Urinary bladder (tissue), 3 donors: ENCODE measurements at regions not wholly inside any gene's neighbourhood (a gene's known extent, or its start where the extent isn't known, plus 50 kb on each side); places are given as distances from the start of the nearest gene placed in this dataset.
A peak's percentile ranks its signal among the peaks of the same experiment; 100 is the strongest.

ENCODE experiments used
- DNase-seq: peaks from one replicate; pipeline ENCODE4 v3.0.0-alpha.2; 2015; ENCODE audit errors: extremely low spot score
- H3K27ac ChIP-seq: one replicate; pipeline ENCODE4 v1.5.1; 2013; ENCODE audit warnings: low read depth, mild to moderate bottlenecking, moderate library complexity
- H3K36me3 ChIP-seq: one replicate; pipeline ENCODE4 v1.6.1; 2013; ENCODE audit warnings: mild to moderate bottlenecking, moderate library complexity; ENCODE audit not compliant: insufficient read depth
- H3K4me1 ChIP-seq: one replicate; pipeline ENCODE4 v1.6.1; 2013; ENCODE audit warnings: mild to moderate bottlenecking, moderate library complexity; ENCODE audit not compliant: insufficient read depth
- H3K4me3 ChIP-seq: one replicate; pipeline ENCODE4 v1.5.1; 2013; ENCODE audit warnings: low read depth, low read length
- WGBS: extraction: QIAGEN DNeasy Blood & Tissue Kit; methylation state at CpG from one replicate; pipeline ENCODE4 v1.1.7; 2013; 5-methylcytosine and 5-hydroxymethylcytosine counted together
- donor health status: healthy with polysubstance abuse.
- donor health status: healthy.

DNA sequence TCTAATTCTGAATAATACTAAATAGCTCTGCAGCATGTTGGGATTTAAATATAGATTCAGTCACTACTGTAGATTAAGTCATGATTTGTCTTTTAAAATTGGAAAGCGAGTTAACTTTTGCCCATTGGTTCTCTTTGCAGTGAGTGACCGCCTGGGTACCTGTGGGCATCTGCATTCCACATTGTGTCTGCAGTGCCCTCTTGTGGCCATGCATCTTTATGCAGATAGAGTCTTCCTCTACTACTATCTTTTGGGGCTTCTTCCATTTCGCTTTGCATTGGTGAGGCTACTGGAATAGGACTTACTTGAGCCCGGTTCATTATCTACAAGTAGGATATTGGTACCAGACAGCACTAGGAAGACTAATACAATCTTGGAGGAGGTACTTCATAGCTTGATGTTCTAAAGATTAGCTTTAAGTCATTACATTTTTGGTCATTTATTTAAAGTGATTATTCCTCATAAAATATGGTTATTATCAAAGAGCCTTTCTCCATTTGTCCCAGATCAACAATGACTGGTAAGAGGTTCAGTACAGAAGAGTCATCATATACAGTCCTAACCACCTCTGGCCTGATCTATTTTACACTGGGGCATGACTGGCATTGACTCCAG is 203.0 kb downstream of the SOCS6 start:
- Histone ChIP-seq H3K4me1 (no peaks in the 10 kb centered on the region), H3K4me3 (no peak overlapping the region), H3K36me3 (no peaks in the 10 kb centered on the region), H3K27ac (no peak overlapping the region)
- 75% methylated on average over 4 of the region's 4 CpGs for WGBS
- DNase-seq: no peak

DNA sequence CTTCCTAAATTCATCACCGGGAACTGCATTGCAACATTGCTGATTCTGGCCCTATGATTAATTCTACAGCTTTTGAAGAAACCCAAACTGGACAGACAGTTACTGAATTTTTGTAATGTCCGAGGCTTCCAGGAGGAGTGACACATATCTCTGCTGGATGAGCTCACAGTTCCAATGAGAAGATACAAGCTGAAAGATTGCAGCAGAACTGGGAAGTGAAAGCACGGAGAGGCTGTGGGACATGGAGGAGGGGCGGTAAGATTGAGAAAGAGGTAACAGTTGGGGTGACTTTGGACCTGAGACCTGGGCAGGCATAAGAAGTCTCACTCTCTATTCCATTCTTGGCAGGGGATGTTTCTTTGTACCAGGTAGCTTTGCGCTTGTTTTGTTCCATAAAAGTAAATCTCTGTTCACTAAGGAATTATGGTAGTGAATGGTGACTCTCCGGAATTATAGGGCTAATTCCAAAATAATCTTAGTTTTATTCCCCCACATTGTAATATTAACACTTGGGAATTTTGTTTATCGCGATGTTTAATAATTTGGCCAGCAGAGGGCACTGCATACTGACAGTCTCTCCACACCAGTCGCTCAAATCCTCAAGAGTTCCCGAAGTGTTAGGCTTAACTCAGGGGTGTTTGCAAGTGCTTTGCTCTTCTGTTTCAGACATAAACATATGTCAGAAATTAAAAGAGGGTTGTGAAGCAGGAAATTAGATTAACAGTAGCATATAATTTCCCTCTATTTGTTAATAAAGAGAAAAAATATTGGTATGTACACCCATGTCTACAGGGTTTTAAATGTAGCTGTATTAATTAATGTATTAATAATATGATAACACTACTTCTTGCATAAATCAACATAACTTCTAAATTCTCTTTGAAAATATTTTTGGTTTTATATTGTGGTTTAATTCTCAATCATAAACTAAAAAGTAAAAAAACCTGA is 201.4 kb downstream of the SOCS6 start:
- no peak overlapping the region for H3K4me3 ChIP-seq
- DNase-seq: peak; percentile 20
- WGBS: 20% methylated on average over 10 of the region's 10 CpGs
- H3K27ac ChIP-seq: no peak overlapping the region
- H3K4me1 ChIP-seq: no peaks in the 10 kb centered on the region
- no peaks in the 10 kb centered on the region for H3K36me3 ChIP-seq

DNA sequence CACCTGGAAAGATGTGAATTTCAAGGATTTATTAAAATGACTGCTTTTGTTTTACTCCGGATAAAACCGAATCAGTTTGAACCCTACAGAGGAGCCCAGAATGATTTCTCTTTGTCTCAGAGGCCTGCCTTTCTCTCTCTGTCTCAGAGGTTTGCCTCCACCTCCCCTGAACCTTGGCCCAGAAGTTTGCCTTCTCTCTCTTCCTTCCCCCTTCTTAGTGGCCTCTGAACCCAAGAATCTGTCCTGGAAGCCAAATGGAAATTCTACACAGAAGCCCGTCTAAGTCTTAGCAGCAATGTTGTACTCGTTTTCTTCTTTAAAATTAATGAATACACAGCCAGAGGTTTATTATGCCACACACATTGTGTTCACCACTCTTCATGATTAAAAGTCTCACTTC is 200.7 kb downstream of the SOCS6 start:
- Histone ChIP-seq H3K36me3 (no peaks in the 10 kb centered on the region), H3K27ac (no peak overlapping the region), H3K4me3 (no peak overlapping the region), H3K4me1 (no peaks in the 10 kb centered on the region)
- no peak for DNase-seq
- 54% methylated on average over 4 of the region's 4 CpGs for WGBS

DNA sequence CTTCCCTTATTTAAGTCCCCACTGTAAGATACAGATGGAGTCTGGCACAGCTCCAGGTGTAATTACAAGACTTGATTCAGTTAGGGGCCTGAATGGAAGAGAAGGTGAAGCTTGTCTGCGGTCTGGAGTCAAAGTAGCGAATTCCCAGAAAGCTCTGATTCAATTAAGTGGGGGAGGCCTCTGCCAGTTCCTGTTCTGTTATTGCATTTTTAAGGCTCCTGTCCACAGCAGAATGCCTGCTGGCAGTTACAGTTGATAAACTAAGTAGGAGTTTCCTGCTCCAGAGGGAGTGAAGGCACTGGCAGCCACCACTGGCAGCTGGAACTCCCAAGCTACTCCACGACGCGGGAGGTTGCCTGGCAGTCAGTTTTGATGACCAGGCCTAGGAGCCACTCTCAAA is 181.1 kb downstream of the SOCS6 start:
- no peak overlapping the region for H3K4me3 ChIP-seq
- no peak for DNase-seq
- 40% methylated on average over 5 of the region's 5 CpGs for WGBS
- H3K4me1 ChIP-seq: no peaks in the 10 kb centered on the region
- no peak overlapping the region for H3K27ac ChIP-seq
- no peaks in the 10 kb centered on the region for H3K36me3 ChIP-seq

DNA sequence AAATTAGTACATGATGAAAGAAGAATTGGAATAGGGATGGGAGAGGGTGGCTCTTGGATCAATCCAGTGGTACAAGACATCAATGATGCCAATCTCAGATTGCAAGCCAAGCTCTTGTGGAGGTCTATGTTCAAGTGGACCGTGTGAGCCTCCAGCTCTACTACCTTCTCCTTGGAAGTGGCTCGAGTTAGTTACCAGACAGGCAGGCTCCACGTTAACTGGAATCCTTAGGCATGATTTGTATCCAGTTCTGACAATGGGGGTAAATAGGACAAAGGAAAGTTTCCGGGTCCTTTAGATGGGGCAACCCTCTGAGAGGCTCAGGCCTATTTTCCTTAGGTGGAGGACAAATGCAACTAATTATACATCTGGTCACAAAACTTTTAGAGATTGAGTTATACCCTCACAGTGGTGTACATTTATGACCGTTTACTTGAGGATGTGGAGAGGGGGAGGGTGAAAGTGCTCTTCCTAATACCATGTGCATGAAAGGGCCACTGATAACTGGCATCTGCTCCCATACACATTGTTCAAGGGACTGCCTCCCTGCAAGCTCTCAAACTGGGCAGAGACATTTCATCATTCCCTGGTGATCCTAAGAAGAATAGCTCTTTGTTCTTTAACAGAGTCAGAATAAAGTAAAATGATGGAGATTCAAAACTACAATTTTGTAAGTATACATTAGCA is 180.2 kb downstream of the SOCS6 start:
- no peak overlapping the region for H3K4me3 ChIP-seq
- WGBS: 63% methylated on average over 5 of the region's 5 CpGs
- DNase-seq: no peak
- H3K4me1 ChIP-seq: no peaks in the 10 kb centered on the region
- no peaks in the 10 kb centered on the region for H3K36me3 ChIP-seq
- no peak overlapping the region for H3K27ac ChIP-seq

DNA sequence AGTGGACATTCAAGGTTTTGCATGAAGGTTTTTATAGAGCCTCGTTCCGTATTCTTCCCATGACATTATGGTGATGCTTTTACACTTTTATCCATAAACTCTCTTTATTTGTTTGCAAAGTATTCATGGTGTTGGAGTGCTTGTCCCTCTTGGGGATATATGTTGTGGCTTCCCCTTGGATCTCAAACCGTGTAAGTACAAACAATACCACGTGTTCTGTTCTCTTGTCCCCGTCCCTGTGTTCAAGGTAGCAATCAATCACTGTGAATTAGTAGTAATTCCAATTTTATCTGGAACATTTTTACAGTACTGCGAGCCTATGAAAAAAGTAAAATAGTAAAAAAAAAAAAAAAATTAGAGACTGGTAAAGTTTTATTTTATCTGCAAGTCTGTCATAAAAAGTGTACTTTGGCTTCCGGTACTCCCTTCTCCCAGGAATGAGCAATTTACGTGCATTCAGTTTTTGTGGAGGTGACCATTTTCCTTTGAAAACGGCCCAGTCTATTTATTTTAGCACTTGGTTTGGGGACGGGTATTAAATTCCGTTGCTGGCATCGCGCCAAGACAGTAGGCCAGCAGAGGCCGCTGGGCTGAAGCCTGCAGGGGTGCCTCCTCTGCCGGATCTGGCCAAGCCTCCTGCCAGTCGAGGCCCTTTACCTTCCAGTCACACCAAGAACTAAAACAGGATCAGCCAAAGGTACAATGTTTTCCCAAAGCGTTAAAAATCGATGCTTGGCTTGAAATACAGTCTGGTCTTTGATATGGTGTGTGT is 175.7 kb downstream of the SOCS6 start:
- DNase-seq: peak; percentile 23
- Histone ChIP-seq H3K27ac (no peak overlapping the region), H3K4me3 (no peak overlapping the region), H3K4me1 (no peaks in the 10 kb centered on the region), H3K36me3 (no peaks in the 10 kb centered on the region)
- WGBS: 8% methylated on average over 18 of the region's 18 CpGs

DNA sequence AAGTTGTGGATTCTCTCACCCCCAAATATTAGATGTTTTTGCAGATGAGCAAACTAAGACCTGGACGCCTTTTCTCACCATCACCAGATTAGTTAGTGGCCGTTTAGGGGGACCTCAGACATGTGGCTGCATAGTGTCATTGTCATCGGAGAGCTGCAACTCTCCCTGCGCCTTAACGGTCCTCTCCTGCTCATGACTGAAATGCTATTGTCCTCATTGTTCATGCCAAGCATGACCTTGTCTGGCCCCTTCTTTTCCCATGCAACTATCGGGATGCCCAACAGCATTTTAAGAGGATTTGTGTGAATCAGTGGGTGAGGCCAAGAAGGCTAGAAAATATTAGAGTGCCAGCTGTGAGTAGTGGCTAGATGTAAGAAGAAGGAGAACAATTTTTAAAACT is 174.2 kb downstream of the SOCS6 start:
- DNase-seq: no peak
- WGBS: 75% methylated on average over 6 of the region's 6 CpGs
- H3K4me3 ChIP-seq: no peak overlapping the region
- no peaks in the 10 kb centered on the region for H3K4me1 ChIP-seq
- H3K27ac ChIP-seq: no peak overlapping the region
- H3K36me3 ChIP-seq: no peaks in the 10 kb centered on the region

DNA sequence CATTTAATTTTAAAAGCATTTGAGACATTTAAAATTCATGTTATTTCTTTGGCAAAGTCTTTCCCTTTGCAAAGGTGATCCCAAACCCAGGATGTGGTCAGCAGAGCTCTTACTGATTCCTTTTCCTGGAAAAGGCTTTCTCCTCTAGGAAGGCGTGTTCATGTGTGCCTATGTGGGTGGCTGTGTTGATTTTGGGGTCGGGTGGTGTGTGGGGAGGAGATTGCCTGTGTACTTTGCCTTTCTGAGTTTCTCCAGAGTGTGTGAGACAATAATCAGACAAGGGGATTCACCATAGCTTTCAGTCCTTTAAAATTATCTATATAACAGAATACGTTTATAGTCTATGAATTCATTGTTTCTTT is 173.2 kb downstream of the SOCS6 start:
- WGBS: 45% methylated on average over 3 of the region's 3 CpGs
- Histone ChIP-seq H3K27ac (no peak overlapping the region), H3K4me1 (no peaks in the 10 kb centered on the region), H3K4me3 (no peak overlapping the region), H3K36me3 (no peaks in the 10 kb centered on the region)
- DNase-seq: no peak

DNA sequence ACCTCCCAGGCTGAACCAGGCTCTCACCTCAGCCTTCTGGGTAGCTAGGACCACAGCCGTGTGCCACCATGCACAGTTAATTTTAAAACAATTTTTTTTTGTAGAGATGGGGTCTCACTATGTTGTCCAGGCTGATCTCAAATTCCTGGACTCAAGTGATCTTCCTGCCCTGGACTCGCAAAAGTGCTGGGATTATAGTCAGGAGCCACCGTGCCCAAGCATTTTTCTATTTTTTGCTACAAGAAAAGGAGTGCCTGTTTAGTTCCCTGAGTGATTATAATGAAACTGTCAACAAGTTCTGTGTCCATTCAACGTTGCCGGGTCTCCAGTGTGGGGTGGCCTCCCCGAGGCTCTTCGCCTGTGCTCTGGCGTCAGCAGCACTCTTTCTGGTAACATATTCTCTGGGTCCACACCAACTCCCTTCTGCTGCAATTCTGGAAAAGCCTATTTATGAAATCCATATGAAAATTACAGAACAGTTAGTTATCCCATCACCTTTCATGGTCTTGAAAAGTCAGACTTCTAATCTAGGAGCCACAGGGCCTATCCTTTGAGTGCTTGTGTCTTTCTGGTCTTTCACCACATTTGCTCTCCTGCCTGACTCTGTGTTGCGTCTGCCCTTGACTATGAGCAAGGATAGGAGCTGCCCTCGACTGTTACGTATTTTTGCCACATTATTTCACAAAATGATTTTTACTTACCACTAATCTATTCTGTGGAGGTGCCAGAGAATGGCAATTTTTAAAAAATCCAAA is 172.7 kb downstream of the SOCS6 start:
- no peak overlapping the region for H3K4me3 ChIP-seq
- DNase-seq: no peak
- H3K36me3 ChIP-seq: no peaks in the 10 kb centered on the region
- no peaks in the 10 kb centered on the region for H3K4me1 ChIP-seq
- WGBS: 76% methylated on average over 11 of the region's 11 CpGs
- H3K27ac ChIP-seq: no peak overlapping the region

DNA sequence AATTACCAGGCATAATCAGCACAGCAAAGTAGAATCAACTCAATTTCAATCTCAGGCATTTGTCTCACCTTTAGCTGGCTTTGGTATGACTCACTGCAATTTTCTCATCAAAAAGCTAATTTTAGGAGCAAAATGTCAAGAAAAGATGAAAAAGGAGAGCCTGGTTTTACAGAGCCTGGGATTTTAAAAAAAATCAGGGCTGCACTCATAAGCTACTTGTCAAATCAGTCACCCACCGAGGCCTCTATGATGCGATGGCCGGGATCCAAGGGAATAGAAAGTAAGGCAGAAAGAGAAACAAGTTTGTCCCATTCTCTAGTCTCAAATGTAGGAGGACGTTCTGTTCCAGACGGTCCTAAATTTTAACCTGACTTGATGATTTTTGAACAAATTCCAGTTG is 170.9 kb downstream of the SOCS6 start:
- Histone ChIP-seq H3K36me3 (no peaks in the 10 kb centered on the region), H3K4me3 (no peak overlapping the region), H3K27ac (no peak overlapping the region), H3K4me1 (no peaks in the 10 kb centered on the region)
- 71% methylated on average over 5 of the region's 5 CpGs for WGBS
- DNase-seq: no peak

DNA sequence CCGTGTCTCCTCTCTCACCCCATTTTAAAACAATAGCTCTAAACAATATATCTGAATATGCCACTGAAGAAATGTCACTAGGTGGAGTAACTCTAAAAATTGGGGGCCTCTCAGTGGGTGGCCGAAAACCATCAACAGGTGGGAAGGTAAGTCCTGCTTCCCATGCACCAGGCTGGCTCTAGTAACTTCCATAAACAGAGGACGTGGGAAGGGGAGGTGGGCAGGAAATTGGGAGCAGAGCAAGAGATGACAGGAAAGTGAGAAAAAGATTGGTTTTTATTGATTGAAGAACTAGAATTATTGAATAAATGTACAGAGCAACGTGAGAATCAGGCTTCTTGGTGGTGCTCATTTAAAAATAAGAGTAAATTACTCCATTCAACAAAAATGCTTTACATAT is 170.4 kb downstream of the SOCS6 start:
- no peaks in the 10 kb centered on the region for H3K36me3 ChIP-seq
- H3K4me3 ChIP-seq: no peak overlapping the region
- no peak for DNase-seq
- no peak overlapping the region for H3K27ac ChIP-seq
- 78% methylated on average over 4 of the region's 4 CpGs for WGBS
- H3K4me1 ChIP-seq: no peaks in the 10 kb centered on the region

DNA sequence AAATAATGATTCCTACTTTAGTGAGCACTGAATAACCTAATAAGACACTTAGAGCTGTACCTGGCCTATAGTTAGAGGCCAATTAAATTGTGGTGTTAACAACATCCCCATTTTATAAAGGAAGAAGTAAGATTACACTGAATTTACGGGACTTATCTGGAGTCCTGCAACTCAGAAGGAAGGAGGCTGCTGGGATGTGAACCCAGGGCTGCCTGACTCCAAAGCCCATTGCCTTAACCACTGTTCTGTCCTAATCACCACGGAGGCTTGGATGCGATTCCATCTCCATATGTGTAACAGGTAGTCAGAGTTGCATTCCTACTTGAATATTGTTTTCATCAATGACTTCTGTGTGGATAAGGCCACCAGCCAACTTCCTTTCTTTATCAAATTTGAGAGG is 168.9 kb downstream of the SOCS6 start:
- Histone ChIP-seq H3K4me3 (no peak overlapping the region), H3K36me3 (no peaks in the 10 kb centered on the region), H3K27ac (no peak overlapping the region), H3K4me1 (no peaks in the 10 kb centered on the region)
- WGBS: 87% methylated on average over 3 of the region's 3 CpGs
- DNase-seq: no peak

DNA sequence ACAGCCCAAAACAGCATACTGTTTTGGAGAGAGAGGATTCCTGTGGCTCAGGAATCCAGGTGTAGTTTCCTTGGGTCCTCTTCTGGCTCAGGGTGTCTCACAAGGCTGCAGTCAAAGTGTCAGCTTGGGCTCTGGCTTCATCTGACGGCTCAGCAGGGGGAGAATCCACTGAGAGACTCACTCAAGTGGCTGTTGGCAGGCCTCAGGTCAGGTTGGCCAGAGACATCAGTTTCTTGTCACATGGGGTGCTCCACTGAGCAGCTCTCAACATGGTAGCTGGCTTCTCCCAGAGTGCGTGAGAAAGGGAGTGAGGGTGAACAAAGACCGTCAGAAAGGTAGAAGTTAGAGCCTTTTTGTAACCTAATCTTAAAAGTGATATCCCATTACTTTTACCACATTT is 168.4 kb downstream of the SOCS6 start:
- DNase-seq: no peak
- no peaks in the 10 kb centered on the region for H3K36me3 ChIP-seq
- no peak overlapping the region for H3K4me3 ChIP-seq
- no peaks in the 10 kb centered on the region for H3K4me1 ChIP-seq
- H3K27ac ChIP-seq: no peak overlapping the region
- 50% methylated on average over 3 of the region's 3 CpGs for WGBS
